ENCODE measurements at regions not wholly inside any gene's neighbourhood (a gene's known extent, or its start where the extent isn't known, plus 50 kb on each side); places are given as distances from the start of the nearest gene placed in this dataset.
"Not testable (repeated sequence)": the region's sequence is repeated elsewhere in the genome, so short reads cannot be mapped to it uniquely, and the experiment has no call there.

DNA sequence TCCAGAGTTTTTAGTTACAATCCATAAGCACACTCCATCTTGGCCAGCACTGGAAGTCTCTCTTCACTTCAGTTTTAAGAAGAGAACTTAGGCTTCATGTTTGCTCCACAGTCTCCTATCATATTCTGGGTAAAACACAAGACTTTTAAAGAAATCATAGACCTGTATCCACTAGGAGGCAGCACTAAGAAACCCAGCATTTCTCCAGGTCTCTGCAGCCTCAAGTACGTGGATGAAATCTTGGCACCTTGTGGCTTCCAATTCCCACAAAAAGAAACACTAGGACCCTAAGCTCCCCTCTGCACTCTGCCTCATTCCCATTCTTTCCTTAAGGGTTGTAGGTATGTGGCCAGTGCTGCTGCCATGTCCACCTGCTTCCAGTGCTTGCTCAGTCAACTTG lies 367.3 kb upstream of the CASK start:
- DNase-seq: no peak

DNA sequence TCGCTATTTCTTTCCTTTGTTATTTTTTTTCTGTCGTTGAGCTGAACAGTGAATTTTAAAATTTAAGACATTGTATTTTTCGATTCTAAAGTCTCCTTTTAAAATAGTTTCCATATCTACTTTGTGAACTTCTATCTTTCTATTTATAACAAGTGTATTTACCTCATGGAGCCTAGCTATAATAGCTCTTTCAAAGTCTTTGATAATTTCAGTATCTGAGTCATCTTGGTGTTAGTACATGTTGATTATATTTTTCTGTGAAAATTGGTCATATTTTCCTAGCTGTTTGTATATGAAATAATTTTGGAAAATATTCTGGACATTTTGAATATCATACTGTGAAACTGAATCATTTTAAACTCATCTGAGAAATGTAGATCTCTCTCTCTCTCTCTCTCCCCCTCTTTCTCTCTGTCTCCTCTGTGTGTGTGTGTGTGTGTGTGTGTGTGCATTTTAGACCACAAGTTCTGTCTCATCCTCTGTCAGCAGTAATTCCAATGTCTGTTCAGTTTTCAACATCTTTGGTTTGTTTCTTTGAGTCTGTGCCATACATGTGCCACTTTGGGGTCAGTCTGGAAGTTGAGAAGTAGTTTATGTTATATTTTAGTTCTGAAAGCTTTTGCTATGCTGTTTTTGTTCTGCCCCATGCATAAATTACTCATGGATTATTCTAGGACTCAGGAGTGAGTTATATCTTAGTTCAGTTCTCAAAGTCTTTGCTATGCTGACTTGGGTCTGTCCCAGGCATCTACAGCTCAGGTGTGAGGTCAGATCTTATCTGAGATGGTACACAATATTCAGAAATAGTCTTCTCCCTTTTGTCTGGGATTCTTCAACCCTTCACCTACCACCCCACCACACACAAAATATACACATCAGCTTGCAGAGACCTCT lies 366.4 kb upstream of the CASK start:
- DNase-seq: no peak

DNA sequence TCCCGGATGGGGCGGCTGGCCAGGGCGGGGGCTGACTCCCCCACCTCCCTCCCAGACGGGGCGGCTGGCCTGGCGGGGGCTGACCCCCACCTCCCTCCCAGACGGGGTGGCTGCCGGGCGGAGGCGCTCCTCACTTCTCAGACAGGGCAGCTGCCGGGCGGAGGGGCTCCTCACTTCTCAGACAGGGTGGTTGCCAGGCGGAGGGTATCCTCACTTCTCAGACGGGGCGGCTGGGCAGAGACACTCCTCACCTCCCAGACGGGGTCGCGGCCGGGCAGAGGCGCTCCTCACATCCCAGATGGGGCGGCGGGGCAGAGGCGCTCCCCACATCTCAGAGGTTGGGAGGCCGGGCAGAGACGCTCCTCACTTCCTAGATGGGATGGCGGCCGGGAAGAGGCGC lies 362.3 kb upstream of the CASK start:
- DNase-seq: not testable (repeated sequence)

DNA sequence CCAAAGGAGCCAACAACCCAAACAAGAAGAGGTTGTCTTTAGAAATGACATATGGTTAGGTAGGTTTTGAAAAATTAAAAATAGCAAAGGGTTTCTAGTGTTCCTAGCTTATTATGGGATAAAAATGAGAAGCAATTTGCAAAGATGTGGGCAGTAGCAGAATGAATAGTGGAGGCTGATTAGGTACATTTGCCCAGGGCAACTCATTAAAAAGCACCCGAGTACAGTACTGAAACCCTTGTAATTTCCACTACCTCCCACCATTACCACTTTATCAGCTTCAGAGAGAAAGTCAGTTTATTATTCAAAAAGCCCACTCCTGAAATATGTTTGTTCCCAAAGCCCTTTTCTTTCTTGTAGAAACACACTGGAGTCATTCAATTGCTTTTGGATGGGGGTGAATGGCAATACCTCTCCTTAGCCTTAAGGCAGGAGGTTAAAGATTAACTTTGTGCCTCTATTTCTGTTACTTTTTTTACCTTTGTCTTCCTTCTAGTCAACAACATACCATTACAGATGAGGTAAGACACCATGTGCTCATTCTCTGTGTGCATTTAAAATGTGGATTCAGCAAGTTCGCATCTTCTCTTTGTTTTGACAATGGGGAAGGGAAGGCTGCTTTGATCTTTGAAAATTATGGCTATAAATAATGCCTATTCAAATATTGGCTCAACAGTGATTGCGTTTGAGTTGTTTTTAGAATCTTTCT lies 353.8 kb upstream of the CASK start:
- DNase-seq: no peak

DNA sequence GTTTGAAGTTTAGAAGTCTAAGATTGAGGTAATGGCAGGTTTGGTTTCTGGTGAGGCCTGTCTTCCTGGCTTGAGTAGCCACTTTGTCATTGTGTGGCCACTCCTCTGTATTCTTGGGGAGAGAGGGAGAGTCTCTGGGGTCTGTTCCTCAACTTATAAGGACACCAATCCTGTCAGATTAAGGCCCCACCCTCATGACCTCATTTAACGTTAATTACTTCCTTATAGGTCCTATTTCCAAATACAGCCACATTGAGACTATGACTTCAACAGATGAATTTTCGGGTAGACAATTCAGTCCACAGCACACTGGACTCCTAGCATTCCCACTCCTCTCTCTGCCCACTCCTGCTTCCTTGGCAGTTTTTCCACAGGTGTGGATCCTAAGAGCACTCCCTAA lies 350.8 kb upstream of the CASK start:
- DNase-seq: no peak

DNA sequence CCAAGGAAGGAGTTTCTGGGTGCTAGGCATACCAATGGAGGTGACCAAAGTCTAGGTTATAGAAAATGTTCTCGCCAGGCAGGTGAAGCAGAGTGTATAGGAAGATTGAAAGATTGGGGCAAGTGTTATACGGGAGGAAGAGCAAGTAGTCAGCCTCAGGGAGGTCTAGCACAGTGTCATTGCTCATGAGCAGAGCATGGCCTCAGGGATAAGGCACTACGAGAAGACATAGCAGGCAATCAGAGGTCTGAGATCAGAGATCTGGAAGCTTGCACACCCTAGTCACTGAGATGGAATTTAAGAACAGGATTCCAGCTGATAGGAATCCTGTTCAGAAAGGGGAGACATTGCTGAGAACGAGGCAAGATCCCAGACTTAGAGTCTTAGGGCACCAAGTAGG lies 350.0 kb upstream of the CASK start:
- DNase-seq: peak; percentile 1

DNA sequence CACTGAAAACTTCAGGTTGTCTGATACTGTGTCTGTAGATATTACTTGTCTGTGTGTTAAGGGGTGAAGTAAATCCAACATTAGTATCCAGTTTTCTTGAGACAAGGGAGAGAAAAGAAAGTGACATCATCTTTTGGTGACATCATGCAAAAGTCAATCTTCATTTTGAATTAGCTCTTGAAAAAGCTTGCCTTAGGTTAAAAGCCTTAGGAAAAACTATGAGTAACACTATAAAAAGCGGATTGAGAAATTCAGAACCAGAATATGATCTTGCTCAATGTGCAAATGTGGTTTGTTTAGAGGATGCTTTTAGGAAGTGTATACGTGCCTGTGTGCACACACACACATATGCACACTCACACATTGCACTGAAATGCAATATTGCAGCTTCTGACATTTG lies 345.8 kb upstream of the CASK start:
- DNase-seq: peak; percentile 54

DNA sequence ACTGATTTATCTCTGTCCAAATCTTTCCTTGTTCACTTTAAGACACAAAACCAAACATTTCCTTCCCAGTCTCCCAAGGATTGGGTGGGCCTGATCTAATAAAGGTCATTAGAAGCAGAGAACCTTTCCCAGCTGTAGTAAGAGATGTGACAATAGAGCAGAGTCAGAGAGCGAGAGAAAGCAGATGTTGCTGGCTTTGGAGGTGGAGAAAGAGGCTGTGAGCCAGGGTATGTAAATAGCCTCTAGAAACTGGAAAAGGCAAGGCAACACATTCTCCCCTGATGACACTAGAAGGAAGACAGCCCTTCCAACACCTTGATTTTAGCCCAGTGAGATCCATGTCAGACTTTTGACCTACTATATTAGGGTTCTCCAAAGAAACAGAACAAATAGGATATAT lies 337.5 kb upstream of the CASK start:
- DNase-seq: no peak

DNA sequence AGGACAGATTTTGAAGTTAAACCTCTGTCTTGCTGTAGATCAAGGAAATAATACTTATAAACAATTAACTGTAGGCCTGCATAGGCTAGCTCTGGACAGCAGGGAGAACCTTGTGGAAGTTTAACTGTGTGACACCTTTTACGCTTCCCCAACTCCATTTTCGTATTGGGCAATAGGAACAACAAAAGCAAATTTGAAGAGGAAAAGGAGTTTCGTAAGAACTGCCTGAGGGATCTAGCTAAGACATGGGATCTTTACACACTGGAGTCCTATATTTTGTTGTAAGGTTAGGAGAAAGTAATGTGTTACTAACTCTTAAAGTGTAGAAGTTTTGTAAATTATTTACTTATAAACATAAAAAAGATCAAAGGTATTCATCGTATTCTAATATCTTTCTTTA lies 324.9 kb upstream of the CASK start:
- no peak for DNase-seq

DNA sequence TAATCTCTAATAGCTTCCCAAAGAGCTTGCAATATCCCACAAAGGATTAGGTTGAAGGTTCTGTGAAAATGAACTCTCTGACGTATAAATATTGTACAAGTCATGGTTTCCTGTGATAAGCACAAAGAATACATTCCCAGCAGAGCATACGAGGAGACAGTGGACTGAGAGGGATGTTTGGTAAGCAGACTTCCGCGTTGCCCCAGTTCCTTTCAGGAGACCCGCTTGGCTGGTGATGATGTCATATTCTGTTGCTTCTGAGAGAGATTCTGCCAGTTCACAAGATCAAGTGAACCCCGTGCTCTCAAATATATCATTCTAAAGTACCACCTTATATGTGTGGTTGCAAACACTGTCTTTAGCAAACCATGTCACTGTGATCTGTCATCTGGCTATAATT lies 323.9 kb upstream of the CASK start:
- no peak for DNase-seq

DNA sequence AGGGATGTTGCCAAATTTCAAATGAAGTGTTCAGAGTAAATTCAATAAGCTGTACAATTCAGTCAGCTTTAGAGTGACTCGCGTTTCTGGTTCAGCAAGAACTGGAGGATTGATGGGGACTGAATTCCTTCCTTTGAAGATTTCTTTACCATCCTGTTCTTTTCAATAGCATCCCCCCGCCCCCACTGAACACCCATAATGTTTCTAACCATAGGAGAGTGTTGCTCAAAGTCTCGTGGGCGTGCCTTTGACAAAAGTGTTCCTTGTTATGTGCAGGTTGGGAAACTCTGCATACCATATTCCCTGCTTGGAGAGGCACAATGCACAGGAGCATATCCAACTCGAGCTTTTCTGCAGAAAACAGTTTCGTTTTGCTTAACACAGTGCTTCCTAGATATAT lies 323.5 kb upstream of the CASK start:
- DNase-seq: no peak

DNA sequence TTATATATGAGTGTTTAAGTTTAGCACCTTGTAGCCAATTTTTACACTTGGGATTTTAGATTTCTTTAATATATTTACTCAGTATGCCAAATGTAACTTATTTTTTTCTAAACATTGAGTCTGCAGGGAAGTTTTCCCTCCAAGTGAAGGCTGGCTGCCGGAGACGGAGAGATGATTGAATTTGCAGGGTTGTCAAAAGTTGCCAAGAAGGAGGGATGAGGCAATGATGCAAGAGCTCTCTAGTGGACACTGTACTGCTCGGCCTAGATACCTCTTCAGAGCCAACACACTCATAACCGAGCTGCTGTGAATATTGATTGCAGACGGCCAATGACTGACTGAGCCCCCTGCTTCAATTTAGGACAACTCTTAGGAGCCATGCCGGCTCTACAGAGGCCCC lies 318.6 kb upstream of the CASK start:
- DNase-seq: no peak

DNA sequence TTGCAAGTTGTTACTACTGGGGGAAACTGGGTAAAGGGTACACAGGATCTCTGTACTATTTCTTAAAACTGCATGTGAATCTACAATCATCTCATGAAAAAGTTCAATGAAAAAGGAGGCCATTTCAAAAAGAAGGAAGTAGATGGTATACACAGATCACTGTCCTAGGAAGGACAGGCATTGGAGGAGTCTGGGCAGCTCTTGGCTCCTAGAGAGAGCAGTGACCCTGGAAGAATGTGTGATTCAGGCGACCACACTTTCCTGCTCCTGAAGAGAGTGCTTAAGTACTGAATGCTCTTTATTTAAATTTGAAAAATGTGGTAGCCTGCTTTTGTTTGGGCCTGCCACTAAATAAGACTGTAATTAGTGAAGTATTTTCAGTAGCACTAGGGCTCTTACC lies 318.1 kb upstream of the CASK start:
- no peak for DNase-seq

DNA sequence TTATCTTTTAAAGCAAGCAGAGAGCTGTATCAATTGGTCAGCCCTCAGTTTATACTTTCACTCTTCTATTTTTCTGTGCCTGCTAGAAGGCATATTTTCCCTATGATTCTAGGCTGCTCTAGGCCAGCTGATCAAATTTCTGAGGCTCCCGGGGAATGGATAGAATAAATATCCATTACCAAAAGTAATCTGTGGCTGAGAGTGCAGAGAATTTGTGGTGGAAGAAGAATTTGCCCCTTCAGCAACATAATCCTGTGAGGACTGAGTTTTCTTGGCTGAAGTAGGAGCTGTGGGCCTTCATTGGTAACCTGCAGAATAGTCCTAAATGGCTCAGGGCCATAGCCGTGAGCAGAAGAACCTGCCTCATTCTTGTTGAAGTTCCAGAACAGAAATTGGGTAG lies 314.6 kb upstream of the CASK start:
- peak; percentile 11 for DNase-seq

DNA sequence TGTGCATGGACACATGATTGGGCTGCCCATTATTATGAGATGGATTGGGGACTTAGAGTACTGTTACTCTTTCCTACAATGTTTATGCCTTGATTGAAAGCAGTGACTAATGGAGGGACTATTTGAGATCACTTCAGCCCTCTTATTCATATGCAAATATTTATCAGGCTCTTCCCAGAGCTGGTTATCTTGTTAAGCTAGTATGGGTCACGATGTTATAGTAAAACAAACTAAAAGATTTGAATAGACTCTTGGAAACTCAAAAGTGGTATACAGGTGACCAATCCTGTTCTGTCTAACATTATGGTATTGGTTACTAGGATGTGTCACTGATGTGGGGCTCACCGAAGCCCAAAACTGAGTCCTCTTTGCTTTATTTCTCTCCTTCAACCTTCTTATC lies 306.2 kb upstream of the CASK start:
- no peak for DNase-seq

DNA sequence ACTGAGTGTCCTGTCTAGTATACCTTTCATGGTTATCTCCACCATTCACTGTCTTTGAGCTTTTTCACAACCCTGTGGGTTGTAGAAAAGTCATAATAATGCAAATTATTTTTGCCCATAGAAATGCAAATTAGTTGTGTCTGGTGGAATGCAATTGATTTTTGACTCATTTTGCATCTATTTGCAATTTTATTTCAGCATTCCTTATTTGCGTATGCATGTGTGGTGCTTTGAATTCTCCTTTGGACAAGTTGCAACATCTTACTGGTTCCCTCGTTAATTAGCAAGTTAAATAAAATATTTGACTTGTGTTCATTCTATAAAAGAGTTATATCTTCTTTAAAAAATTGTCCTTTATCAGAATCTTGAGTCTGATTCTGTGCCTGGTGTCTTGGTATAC lies 297.3 kb upstream of the CASK start:
- DNase-seq: no peak

DNA sequence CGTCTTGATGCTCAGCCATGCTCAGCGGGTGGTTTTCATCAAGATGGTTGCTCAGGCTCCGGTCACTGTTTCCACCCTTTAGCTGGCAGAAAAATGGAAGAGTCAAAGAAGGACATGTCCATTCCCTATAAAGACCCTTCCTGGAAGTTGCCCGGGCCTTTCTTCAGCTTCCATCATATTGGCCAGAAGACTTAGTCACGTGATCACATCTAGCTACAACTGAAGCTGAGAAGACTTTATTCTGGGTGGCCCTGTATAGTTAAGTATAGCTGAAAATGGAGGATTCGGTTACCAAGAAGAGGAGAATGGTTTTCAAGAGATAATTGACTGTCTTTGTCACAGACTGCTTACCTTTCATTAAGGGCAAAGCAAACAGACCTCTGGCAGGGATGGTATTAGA lies 296.7 kb upstream of the CASK start:
- no peak for DNase-seq

DNA sequence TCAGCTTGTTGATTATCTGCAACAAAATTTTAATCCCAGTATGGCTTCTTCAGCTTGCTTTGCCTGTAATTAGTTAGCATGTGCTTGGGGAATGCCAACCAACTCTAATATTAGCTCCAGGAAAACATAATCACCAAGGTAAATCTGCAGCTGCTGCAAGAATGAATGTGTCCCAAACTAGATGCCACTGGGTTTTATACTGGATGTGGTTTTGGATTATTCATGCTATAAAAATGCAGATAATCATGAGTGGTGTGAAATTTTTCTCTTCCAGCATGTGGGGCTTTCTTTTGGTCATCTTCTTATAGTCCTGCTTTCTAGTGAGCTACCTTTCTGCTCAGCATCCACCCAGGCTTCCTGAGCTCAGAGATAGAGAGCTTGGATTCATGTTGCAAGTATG lies 295.9 kb upstream of the CASK start:
- DNase-seq: no peak

DNA sequence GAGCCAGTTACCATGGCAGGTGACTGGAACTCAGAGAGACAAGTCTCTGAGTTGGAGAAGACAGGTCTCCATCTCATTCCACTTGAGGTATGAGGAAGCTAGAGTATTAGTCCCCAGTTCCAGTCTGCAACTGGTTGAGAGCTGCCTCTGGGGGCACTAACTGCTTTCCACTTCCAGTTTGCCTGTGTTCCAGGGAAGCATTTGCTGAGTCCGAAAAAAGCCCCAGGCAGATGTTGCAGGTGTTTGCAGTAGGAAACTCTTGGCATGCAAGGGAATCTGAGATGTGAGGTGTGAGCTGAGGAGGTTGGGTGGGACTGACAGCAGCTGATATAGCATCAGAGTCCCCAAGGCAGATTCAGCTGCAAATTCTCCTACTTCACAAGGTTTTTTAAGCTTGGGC lies 272.2 kb upstream of the CASK start:
- DNase-seq: no peak

DNA sequence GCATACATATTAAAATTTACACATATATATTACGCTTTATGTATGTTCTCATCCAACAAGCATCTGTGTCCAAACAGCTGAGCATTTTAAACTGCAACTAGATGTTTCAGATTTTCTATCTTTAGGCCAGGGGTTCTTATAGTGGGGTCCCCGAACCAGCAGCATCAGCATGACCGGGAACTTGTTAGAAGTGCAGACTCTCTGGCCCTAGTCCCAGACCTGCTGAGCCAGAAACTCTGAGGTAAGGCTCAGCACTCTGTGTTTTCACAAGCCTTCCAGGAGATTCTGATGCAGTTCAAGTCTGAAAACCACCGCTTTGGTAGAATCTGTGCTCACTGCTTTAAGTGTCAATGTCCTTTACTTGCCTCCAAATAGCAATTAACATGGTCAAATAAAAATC lies 266.2 kb upstream of the CASK start:
- no peak for DNase-seq

DNA sequence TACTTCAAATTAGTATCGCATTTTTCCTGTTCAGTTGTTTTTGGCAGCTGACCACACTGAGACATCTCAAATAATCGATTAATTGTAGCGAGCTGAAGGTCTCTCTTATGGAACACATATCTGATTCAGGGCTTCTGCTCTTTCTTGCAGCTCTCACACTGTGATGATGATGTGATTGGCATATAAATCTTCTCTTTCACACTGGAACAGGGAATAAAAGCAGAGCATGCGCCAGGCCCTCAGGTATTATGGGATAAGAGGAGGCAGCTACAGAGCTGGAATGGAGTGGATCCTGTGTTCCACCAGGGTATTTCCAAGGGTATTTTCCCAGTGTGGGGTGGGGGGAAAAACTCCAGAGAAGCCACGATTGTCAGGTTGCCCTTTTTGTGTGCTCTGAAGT lies 265.4 kb upstream of the CASK start:
- no peak for DNase-seq

DNA sequence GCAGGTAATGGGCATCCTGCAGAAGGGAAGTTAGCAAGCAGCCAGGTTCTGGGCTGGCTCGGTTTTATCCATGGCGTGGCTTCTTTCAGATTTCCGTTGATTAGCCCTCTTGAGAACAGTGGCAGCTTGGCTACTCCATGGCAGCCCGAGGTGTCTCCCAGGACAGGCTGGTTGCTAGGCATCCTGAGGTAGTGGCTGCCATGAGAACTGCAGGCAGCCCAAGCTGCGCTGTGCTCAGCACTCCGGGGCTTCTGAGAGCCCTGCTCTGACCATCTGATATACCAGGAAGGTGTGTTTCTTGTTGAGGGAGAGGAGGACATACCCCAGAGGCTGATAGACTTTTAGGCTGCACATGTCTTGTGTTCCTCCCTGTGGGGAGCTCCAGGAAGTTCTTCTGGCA lies 253.4 kb upstream of the CASK start:
- no peak for DNase-seq

DNA sequence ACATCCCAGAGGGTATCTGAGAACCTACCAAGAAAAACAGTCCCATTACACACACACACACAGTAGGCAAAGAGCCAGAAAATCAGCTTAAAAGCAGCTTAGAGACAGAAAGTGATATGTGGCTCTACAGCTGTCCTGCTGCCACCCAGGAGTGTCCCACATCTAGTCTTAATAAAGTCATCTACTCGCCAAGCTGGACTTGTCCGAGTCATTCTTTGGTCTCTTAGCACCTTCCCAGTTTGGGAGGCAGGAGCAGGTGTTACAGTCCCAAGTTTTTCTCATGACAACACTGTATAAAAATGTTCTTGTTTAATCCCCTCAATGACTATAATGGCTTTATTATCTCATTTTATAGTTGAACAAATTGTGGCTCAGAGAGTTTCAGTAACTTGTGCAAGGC lies 252.5 kb upstream of the CASK start:
- no peak for DNase-seq

DNA sequence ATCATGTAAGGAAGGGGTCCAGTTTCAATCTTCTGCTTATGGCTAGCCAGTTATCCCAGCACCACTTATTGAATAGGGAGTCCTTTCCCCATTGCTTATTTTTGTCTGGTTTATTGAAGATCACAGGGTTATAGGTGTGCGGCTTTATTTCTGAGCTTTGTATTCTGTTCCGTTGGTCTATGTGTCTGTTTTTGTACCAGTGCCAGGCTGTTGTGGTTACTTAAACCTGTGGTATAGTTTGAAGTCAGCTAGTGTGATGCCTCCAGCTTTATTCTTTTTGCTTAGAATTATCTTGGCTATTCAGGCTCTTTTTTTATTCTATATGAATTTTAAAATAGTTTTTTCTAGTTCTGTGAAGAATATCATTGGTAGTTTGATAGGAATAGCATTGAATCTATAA lies 234.6 kb upstream of the CASK start:
- not testable (repeated sequence) for DNase-seq
